ENCODE measurements at regions not wholly inside any gene's neighbourhood (a gene's known extent, or its start where the extent isn't known, plus 50 kb on each side); places are given as distances from the start of the nearest gene placed in this dataset.

GRCh38 chr5:133706506-133707430 is 94.4 kb upstream of the FSTL4 start:
- no peak overlapping the region for H3K27ac ChIP-seq
- no peak overlapping the region for H3K4me3 ChIP-seq

GRCh38 chr5:133705331-133705730 is 93.0 kb upstream of the FSTL4 start:
- no peak overlapping the region for H3K4me3 ChIP-seq
- no peak overlapping the region for H3K27ac ChIP-seq

GRCh38 chr5:133704411-133704810 is 92.1 kb upstream of the FSTL4 start:
- no peak overlapping the region for H3K27ac ChIP-seq
- H3K4me3 ChIP-seq = no peak overlapping the region

- Histone ChIP-seq H3K4me3 (no peak overlapping the region), H3K27ac (no peak overlapping the region)
Measured at GRCh38 chr5:133703935-133704334, 91.6 kb upstream of the FSTL4 start.

GRCh38 chr5:133702791-133703770 is 90.7 kb upstream of the FSTL4 start:
- Histone ChIP-seq H3K4me3 (no peak overlapping the region), H3K27ac (no peak overlapping the region)

GRCh38 chr5:133701871-133702270 is 89.5 kb upstream of the FSTL4 start:
- Histone ChIP-seq H3K27ac (no peak overlapping the region), H3K4me3 (no peak overlapping the region)

GRCh38 chr5:133700251-133700650 is 87.9 kb upstream of the FSTL4 start:
- Histone ChIP-seq H3K27ac (no peak overlapping the region), H3K4me3 (no peak overlapping the region)

- H3K4me3 ChIP-seq = no peak overlapping the region
- no peak overlapping the region for H3K27ac ChIP-seq
Measured at GRCh38 chr5:133698646-133699526, 86.5 kb upstream of the FSTL4 start.

GRCh38 chr5:133698259-133698554 is 85.9 kb upstream of the FSTL4 start:
- H3K4me3 ChIP-seq = no peak overlapping the region
- no peak overlapping the region for H3K27ac ChIP-seq

- Histone ChIP-seq H3K27ac (no peak overlapping the region), H3K4me3 (no peak overlapping the region)
Measured at GRCh38 chr5:133697536-133698258, 85.4 kb upstream of the FSTL4 start.

- Histone ChIP-seq H3K27ac (no peak overlapping the region), H3K4me3 (no peak overlapping the region)
Measured at GRCh38 chr5:133696782-133697507, 84.6 kb upstream of the FSTL4 start.

- Histone ChIP-seq H3K4me3 (no peak overlapping the region), H3K27ac (no peak overlapping the region)
Measured at GRCh38 chr5:133696006-133696584, 83.8 kb upstream of the FSTL4 start.

GRCh38 chr5:133694181-133694831 is 82.0 kb upstream of the FSTL4 start:
- no peak overlapping the region for H3K27ac ChIP-seq

GRCh38 chr5:133691448-133691847 is 79.1 kb upstream of the FSTL4 start:
- no peak overlapping the region for H3K4me3 ChIP-seq

More at GRCh38 chr5:133694181-133694831, 82.0 kb upstream of the FSTL4 start:
- H3K4me3 ChIP-seq = no peak overlapping the region

GRCh38 chr5:133690746-133691145 is 78.4 kb upstream of the FSTL4 start:
- Histone ChIP-seq H3K4me3 (no peak overlapping the region), H3K27ac (no peak overlapping the region)

More at GRCh38 chr5:133691448-133691847, 79.1 kb upstream of the FSTL4 start:
- H3K27ac ChIP-seq = no peak overlapping the region

GRCh38 chr5:133688391-133688790 is 76.0 kb upstream of the FSTL4 start:
- Histone ChIP-seq H3K4me3 (no peak overlapping the region), H3K27ac (no peak overlapping the region)

- Histone ChIP-seq H3K4me3 (no peak overlapping the region), H3K27ac (no peak overlapping the region)
Measured at GRCh38 chr5:133687212-133688061, 75.1 kb upstream of the FSTL4 start.
